Sigmoid colon (tissue), 4 donors: ENCODE measurements at regions not wholly inside any gene's neighbourhood (a gene's known extent, or its start where the extent isn't known, plus 50 kb on each side); places are given as distances from the start of the nearest gene placed in this dataset.

Source experiments
- CTCF ChIP-seq, 4 experiments: fragments of 450-650 bp in 3 of 4; fragments of 200-600 bp in 1 of 4; IDR thresholded peaks; one replicate each; pipeline ENCODE4 v1.5.1; 2016 to 2019; ENCODE audit warnings: antibody characterized with exemption in 4 of 4, mild to moderate bottlenecking in 3 of 4, moderate library complexity in 2 of 4
- EP300 ChIP-seq, 4 donors: sonication (generic); formaldehyde crosslinking; IDR thresholded peaks; one replicate each; pipeline ENCODE4 v1.6.1; 2017; ENCODE audit warnings: antibody characterized with exemption in 4 of 4
- POLR2A ChIP-seq, 2 donors: fragments of 450-650 bp; IDR thresholded peaks; one replicate each; pipeline ENCODE4 v1.6.1; 2016; ENCODE audit warnings: antibody characterized with exemption in 2 of 2, mild to moderate bottlenecking in 2 of 2, moderate library complexity in 2 of 2
- POLR2AphosphoS5 ChIP-seq, 4 donors: sonication (generic); formaldehyde crosslinking; IDR thresholded peaks; one replicate each; pipeline ENCODE4 v1.6.1; 2017; ENCODE audit warnings: antibody characterized with exemption in 4 of 4

- no peak for TF ChIP-seq EP300 (IDR thresholded peaks at IDR 0.05)
- TF ChIP-seq POLR2A (IDR thresholded peaks at IDR 0.05) = no peak
- no peak for TF ChIP-seq CTCF (IDR thresholded peaks at IDR 0.05)
- no peak for TF ChIP-seq POLR2AphosphoS5 (IDR thresholded peaks at IDR 0.05)
Observed at GRCh38 chr1:168427051-168427450, 116.7 kb downstream of the XCL2 start.
